Heart left ventricle (tissue), 16 donors: ENCODE measurements at regions not wholly inside any gene's neighbourhood (a gene's known extent, or its start where the extent isn't known, plus 50 kb on each side); places are given as distances from the start of the nearest gene placed in this dataset.

ENCODE experiments used
- ATAC-seq, 4 donors: fragments of 200-7000 bp; cut with Tn5 transposase; one replicate each; pipeline ENCODE4 v1.9.1; 2020 to 2022; ENCODE audit warnings: moderate library complexity in 4 of 4, mild to moderate bottlenecking in 3 of 4, moderate number of reproducible peaks in 1 of 4
- DNase-seq, 5 donors: peaks; one replicate each; pipeline ENCODE4 v3.0.0-alpha.2; 2020
- H3K27ac ChIP-seq, 12 donors: fragments of 200-600 bp; sonication (generic) in 4 of 12; one replicate each; pipeline versions ENCODE4 v1.5.0 to v1.8.0; 2016 to 2022; ENCODE audit warnings: mild to moderate bottlenecking in 2 of 12
- H3K27me3 ChIP-seq, 9 donors: fragments of 200-600 bp; sonication (generic) in 2 of 9; one replicate each; pipeline versions ENCODE4 v1.5.1 to v1.8.0; 2016 to 2022; ENCODE audit warnings: mild to moderate bottlenecking in 3 of 9
- H3K36me3 ChIP-seq, 9 donors: fragments of 200-600 bp; sonication (generic) in 2 of 9; one replicate each; pipeline versions ENCODE4 v1.5.0 to v1.8.0; 2018 to 2022; ENCODE audit warnings: mild to moderate bottlenecking in 2 of 9
- H3K4me1 ChIP-seq, 12 donors: fragments of 200-600 bp; sonication (generic) in 4 of 12; one replicate each; pipeline versions ENCODE4 v1.5.0 to v1.8.0; 2016 to 2022; ENCODE audit warnings: mild to moderate bottlenecking in 3 of 12
- H3K4me3 ChIP-seq, 12 donors: fragments of 200-600 bp; sonication (generic) in 4 of 12; one replicate each; pipeline versions ENCODE4 v1.5.0 to v1.8.0; 2017 to 2022; ENCODE audit warnings: mild to moderate bottlenecking in 9 of 12, moderate library complexity in 4 of 12
- H3K9me3 ChIP-seq, 12 donors: fragments of 200-600 bp; sonication (generic) in 4 of 12; one replicate each; pipeline versions ENCODE4 v1.5.0 to v1.8.0; 2016 to 2022; ENCODE audit warnings: mild to moderate bottlenecking in 1 of 12
- CTCF ChIP-seq, 12 donors: fragments of 200-600 bp; sonication (generic) in 4 of 12; IDR thresholded peaks; one replicate each; pipeline versions ENCODE4 v1.5.0 to v1.8.0; 2018 to 2022; ENCODE audit warnings: antibody characterized with exemption in 12 of 12, mild to moderate bottlenecking in 5 of 12
- POLR2A ChIP-seq, 2 donors: fragments of 450-650 bp; IDR thresholded peaks; one replicate each; pipeline ENCODE4 v1.6.1; 2017; ENCODE audit warnings: antibody characterized with exemption in 2 of 2, mild to moderate bottlenecking in 2 of 2, moderate library complexity in 2 of 2
- WGBS, 4 donors: extraction: QIAGEN DNeasy Blood & Tissue Kit in 2 of 4; methylation state at CpG; one replicate each; pipeline versions ENCODE4 v1.1.5 to v1.1.7; 2013 to 2018; 5-methylcytosine and 5-hydroxymethylcytosine counted together
- intact Hi-C, 10 donors: fragments of 100-400 bp; cut with DNase I; formaldehyde crosslinking; loops; one replicate each; pipeline versions ENCODE4 v1.11.1 to v1.14.2; 2022
- donor health status: ischemic (EF 13 %, LVEDD 7.1; RV severe dilation, severe dysfunction).
- donor health status: healthy with polysubstance abuse.
- donor health status: DM: no; HTN: yes; CAD: no.
- donor health status: DM: no; HTN: no; CAD: no.
- donor health status: ischemic (EF 25% LVEDD 6.9; RV normal size, moderate dysfunction).
- donor health status: ischemic (EF 25% LVEDD 5.7; RV mildly dilated, moderate dysfunction).
- donor health status: healthy.
- donor health status: DM: yes; HTN: yes; CAD: no.
- donor health status: ischemic (EF 35%, LVEDD 5.7; RV mildly dilated, moderate dysfunction).
- donor health status: nonischemic (EF 11% LVEDD 7.7; RV severe dilation, severe dysfunction).
- donor health status: DM: yes; HTN: yes; CAD: no.
- donor health status: PGD.
- donor health status: ischemic (EF 29% LVEDD 5.4; RV normal size, mild dysfunction).
- donor health status: nonischemic (EF 23%, LVEDD 6.1; RV moderate dilation, normal function).

- TF ChIP-seq CTCF (IDR thresholded peaks at IDR 0.05) (no peak), POLR2A (IDR thresholded peaks at IDR 0.05) (no peak)
- whole genome bisulfite sequencing, 4 donors: 84 to 86% (median 85%) methylated on average over 7 of the region's 7 CpGs
- DNase-seq (no peak), ATAC-seq (no peak)
- Histone ChIP-seq H3K4me3 (no peak overlapping the region), H3K27ac (no peak overlapping the region), H3K27me3 (no peaks in the 10 kb centered on the region), H3K4me1 (peaks cover 0 to 27% (median 9%) of the 10 kb centered on the region in 12 donors), H3K36me3 (no peaks in the 10 kb centered on the region), H3K9me3 (peaks cover 0 to 6% (median 0%) of the 10 kb centered on the region in 12 donors)
- intact Hi-C loops: no loop called here
These were observed 348.5 kb upstream of the PROK2 start for GRCh38 chr3:72133329-72134011.

GRCh38 chr3:72131899-72132298, 347.0 kb upstream of the PROK2 start:
- Histone ChIP-seq H3K4me3 (no peak overlapping the region), H3K4me1 (peaks cover 0 to 13% (median 6%) of the 10 kb centered on the region in 12 donors), H3K27ac (no peak overlapping the region), H3K9me3 (peaks cover 0 to 6% (median 0%) of the 10 kb centered on the region in 12 donors), H3K27me3 (no peaks in the 10 kb centered on the region), H3K36me3 (no peaks in the 10 kb centered on the region)
- ATAC-seq: no peak
- WGBS, 4 donors: 92 to 95% (median 93%) methylated on average over 1 of the region's 1 CpG
- intact Hi-C loops: no loop called here
- no peak for DNase-seq
- TF ChIP-seq CTCF (IDR thresholded peaks at IDR 0.05): no peak
- TF ChIP-seq POLR2A (IDR thresholded peaks at IDR 0.05): no peak

DNA sequence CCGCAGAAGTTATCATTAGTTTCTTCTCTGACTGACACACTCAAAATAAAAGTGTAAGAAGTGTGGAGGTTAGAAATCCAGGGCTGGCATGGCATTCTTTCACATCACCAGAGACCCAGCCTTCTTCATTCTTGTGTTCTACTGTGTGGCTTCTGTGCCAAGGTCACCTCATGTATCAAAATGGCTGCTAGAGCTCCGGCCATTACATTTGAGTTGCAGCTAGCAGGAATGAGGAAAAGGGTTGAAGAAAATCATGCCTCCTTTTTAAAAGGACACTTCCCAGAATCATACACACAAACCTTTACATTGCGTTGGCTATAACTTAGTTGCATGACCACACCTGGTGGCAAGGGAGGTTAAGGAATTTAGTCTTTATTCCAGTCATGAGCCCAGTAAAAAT, 345.6 kb upstream of the PROK2 start:
- intact Hi-C loops: no loop called here
- Histone ChIP-seq H3K4me1 (peaks cover 0 to 18% (median 6%) of the 10 kb centered on the region in 12 donors), H3K27ac (no peak overlapping the region), H3K36me3 (no peaks in the 10 kb centered on the region), H3K9me3 (peaks cover 0 to 6% (median 0%) of the 10 kb centered on the region in 12 donors), H3K4me3 (no peak overlapping the region), H3K27me3 (no peaks in the 10 kb centered on the region)
- no peak for DNase-seq
- 98% methylated on average over 3 of the region's 3 CpGs for WGBS, 4 donors
- no peak for ATAC-seq
- no peak for TF ChIP-seq POLR2A (IDR thresholded peaks at IDR 0.05)
- TF ChIP-seq CTCF (IDR thresholded peaks at IDR 0.05): no peak

GRCh38 chr3:72129501-72130094, 344.6 kb upstream of the PROK2 start:
- intact Hi-C loops: no loop called here
- DNase-seq: no peak
- ATAC-seq: peak in 1 of 4 donors; percentile 16
- H3K36me3 ChIP-seq: no peaks in the 10 kb centered on the region
- H3K4me1 ChIP-seq: peaks cover 0 to 18% (median 6%) of the 10 kb centered on the region in 12 donors
- TF ChIP-seq POLR2A (IDR thresholded peaks at IDR 0.05) (no peak), CTCF (IDR thresholded peaks at IDR 0.05) (no peak)
- no peak overlapping the region for H3K27ac ChIP-seq
- 44 to 65% (median 60%) methylated on average over 5 of the region's 5 CpGs for WGBS, 4 donors
- H3K4me3 ChIP-seq: no peak overlapping the region
- no peaks in the 10 kb centered on the region for H3K27me3 ChIP-seq
- H3K9me3 ChIP-seq: peaks cover 0 to 6% (median 0%) of the 10 kb centered on the region in 12 donors
